K562 (cell line): ENCODE measurements at regions not wholly inside any gene's neighbourhood (a gene's known extent, or its start where the extent isn't known, plus 50 kb on each side); places are given as distances from the start of the nearest gene placed in this dataset.

Experiments used
- ATAC-seq: fragments of 200-7000 bp; cut with Tn5 transposase; 3 replicates; pipeline ENCODE4 v1.9.1; 2020; ENCODE audit warnings: moderate library complexity
- BruUV-seq: library from RNA; stranded (reverse); fragments of 400-500 nt; replicated peaks from 2 replicates; lab custom pipeline; 2021; lab: Mats Ljungman, UMichigan
- CTCF ChIA-PET: fragments of 300-600 bp; formaldehyde crosslinking; extraction: SDS; loops from one replicate; lab custom pipeline; 2021; ENCODE audit warnings: low intra/inter-chr PET ratio; lab: Yijun Ruan, JAX
- POLR2A ChIA-PET: fragments of 300-600, 350-650 bp; sonication (Branson Sonifier 250); formaldehyde crosslinking; extraction: SDS; loops from one replicate; lab custom pipeline; 2021; ENCODE audit warnings: antibody characterized with exemption, inconsistent platforms; lab: Yijun Ruan, JAX
- DNase-seq, 4 experiments: peaks; one replicate each; pipeline versions ENCODE4 v3.0.0 to v3.0.0-alpha.2; 2011 to 2018; ENCODE audit warnings: low spot score in 3 of 4, mixed read lengths in 3 of 4; ENCODE audit errors: extremely low read depth in 1 of 4
- FAIRE-seq: peaks from 2 replicates; lab custom pipeline; 2011; peaks lifted over from hg19 to GRCh38; lab: Jason Lieb, UNC
- H2AFZ ChIP-seq: 2 replicates; pipeline ENCODE4 v1.6.0; 2011; ENCODE audit warnings: low read depth, low read length, control low read depth, inconsistent platforms
- H3K27ac ChIP-seq: fragments of 200-600 bp; 3 replicates; pipeline ENCODE4 v1.8.0; 2011; ENCODE audit warnings: low read depth, mild to moderate bottlenecking, control low read depth, inconsistent platforms, low read length, moderate library complexity, mixed read lengths; ENCODE audit errors: extremely low read depth
- H3K27me3 ChIP-seq, 2 experiments: fragments of 300-600 bp in 1 of 2; 2 replicates in 1 of 2; 3 replicates in 1 of 2; pipeline versions ENCODE4 v1.6.0 to v1.8.0; 2011; ENCODE audit warnings: inconsistent platforms in 2 of 2, low read length in 2 of 2, mild to moderate bottlenecking in 1 of 2, mixed read lengths in 1 of 2, moderate library complexity in 1 of 2; ENCODE audit not compliant: control insufficient read depth in 2 of 2, insufficient read depth in 2 of 2
- H3K36me3 ChIP-seq: fragments of 300-600 bp; 3 replicates; pipeline ENCODE4 v1.8.0; 2011; ENCODE audit warnings: mild to moderate bottlenecking, low read length, inconsistent platforms; ENCODE audit not compliant: control insufficient read depth, insufficient read depth
- H3K4me1 ChIP-seq, 2 experiments: fragments of 200-600 bp in 1 of 2; replicated peaks in 1 of 2; 2 replicates in 1 of 2; 3 replicates in 1 of 2; pipeline versions ENCODE4 v1.5.1 to v1.8.0; 2011; ENCODE audit warnings: inconsistent platforms in 2 of 2, low read length in 2 of 2, mild to moderate bottlenecking in 1 of 2, mixed read lengths in 1 of 2, moderate library complexity in 1 of 2; ENCODE audit not compliant: control insufficient read depth in 2 of 2, insufficient read depth in 2 of 2
- H3K4me2 ChIP-seq: 2 replicates; pipeline ENCODE4 v1.6.1; 2011; ENCODE audit warnings: low read length, control low read depth, inconsistent platforms, mixed read lengths; ENCODE audit not compliant: insufficient read depth
- H3K4me3 ChIP-seq: fragments of 200-600 bp; sonication (generic), shearing (Covaris generic); 2 replicates; pipeline ENCODE4 v1.5.1; 2016; ENCODE audit warnings: control low read depth, inconsistent platforms
- H3K79me2 ChIP-seq: fragments of 200-600 bp; 3 replicates; pipeline ENCODE4 v1.8.0; 2011; ENCODE audit warnings: low read length, inconsistent platforms; ENCODE audit not compliant: control insufficient read depth, insufficient read depth
- H3K9ac ChIP-seq, 2 experiments: 2 replicates each; pipeline versions ENCODE4 v1.6.0 to v1.6.1; 2011; ENCODE audit warnings: low read depth in 2 of 2, low read length in 2 of 2, control low read depth in 1 of 2, inconsistent platforms in 1 of 2, mild to moderate bottlenecking in 1 of 2, mixed read lengths in 1 of 2; ENCODE audit not compliant: insufficient read depth in 1 of 2
- H3K9me1 ChIP-seq: one replicate; pipeline ENCODE4 v1.6.0; 2011; ENCODE audit warnings: inconsistent platforms, mild to moderate bottlenecking, low read length, moderate library complexity; ENCODE audit not compliant: control insufficient read depth, insufficient read depth
- H3K9me3 ChIP-seq: replicated peaks from 2 replicates; pipeline ENCODE4 v1.5.1; 2011; ENCODE audit warnings: low read depth, low read length, inconsistent platforms; ENCODE audit not compliant: control insufficient read depth, insufficient read depth
- H4K20me1 ChIP-seq: replicated peaks from 2 replicates; pipeline ENCODE4 v1.6.1; 2011; ENCODE audit warnings: low read length, inconsistent platforms, mixed read lengths; ENCODE audit not compliant: control insufficient read depth, insufficient read depth
- ATF7 ChIP-seq: fragments of 450-650 bp; IDR thresholded peaks from 2 replicates; pipeline ENCODE4 v1.7.1; 2014; ENCODE audit warnings: mild to moderate bottlenecking, moderate library complexity
- CC2D1A ChIP-seq: fragments of 450-650 bp; IDR thresholded peaks from 2 replicates; pipeline ENCODE4 v1.6.1; 2017; ENCODE audit warnings: mild to moderate bottlenecking
- KLF1 ChIP-seq: fragments of 450-650 bp; IDR thresholded peaks from 2 replicates; pipeline ENCODE4 v1.6.1; 2016; ENCODE audit warnings: missing genetic modification characterization, missing compliant biosample characterization
- MEF2A ChIP-seq: IDR thresholded peaks from 2 replicates; pipeline ENCODE4 v1.6.1; 2011; ENCODE audit warnings: low read depth, mild to moderate bottlenecking, low read length, moderate library complexity; ENCODE audit not compliant: control insufficient read depth
- MTA2 ChIP-seq: fragments of 450-650 bp; IDR thresholded peaks from 2 replicates; pipeline ENCODE4 v1.6.1; 2016; ENCODE audit warnings: low read depth
- TARDBP ChIP-seq: fragments of 450-650 bp; IDR thresholded peaks from 2 replicates; pipeline ENCODE4 v1.6.1; 2016
- ZFX ChIP-seq: sonication (generic); formaldehyde crosslinking; IDR thresholded peaks from 2 replicates; pipeline ENCODE4 v1.8.0; 2022; ENCODE audit warnings: mild to moderate bottlenecking, missing genetic modification reagents, moderate library complexity
- ZNF717 ChIP-seq: fragments of 250-450 bp; sonication (Bioruptor Pico); IDR thresholded peaks from 2 replicates; pipeline ENCODE4 v1.5.0; 2021
- WGBS: fragments of 100-300 bp; shearing (Covaris generic); methylation state at CpG from one replicate; pipeline ENCODE4 v1.1.6; 2016; ENCODE audit warnings: low coverage, mixed read lengths; ENCODE audit not compliant: insufficient coverage; ENCODE audit errors: missing lambda C conversion rate; 5-methylcytosine and 5-hydroxymethylcytosine counted together
- in situ Hi-C: fragments of 300-500 bp; cut with MboI; formaldehyde crosslinking; loops from 4 replicates; pipeline ENCODE4 v1.15.0; 2018; ENCODE audit warnings: inconsistent platforms, mixed read lengths
- intact Hi-C: fragments of 100-400 bp; cut with micrococcal nuclease; formaldehyde crosslinking; loops from 2 replicates; pipeline ENCODE4 v1.14.2; 2022
- TF ChIP-seq, protein P1 (sequence below): fragments of 250-450 bp; sonication (Bioruptor Pico); IDR thresholded peaks from 2 replicates; pipeline ENCODE4 v1.5.0; 2021; ENCODE audit warnings: mild to moderate bottlenecking, moderate library complexity

DNA sequence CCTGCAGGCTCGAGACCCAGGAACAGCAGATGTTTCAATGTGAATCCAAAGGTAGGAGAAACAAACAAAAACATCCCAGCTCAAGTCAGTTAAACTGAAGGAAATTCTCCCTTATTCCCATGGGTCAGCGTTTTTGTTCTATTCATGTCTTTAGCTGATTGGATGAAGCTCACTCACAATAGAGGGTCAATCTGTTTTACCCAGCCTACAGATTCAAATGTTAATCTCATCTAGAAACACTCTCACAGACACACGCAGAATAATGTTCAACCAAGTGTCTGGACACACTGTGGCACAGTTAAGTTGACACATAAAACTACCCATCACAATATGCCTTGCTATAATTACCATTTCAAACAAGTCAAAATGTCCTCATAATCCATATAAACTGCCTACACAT is 180.6 kb upstream of the CDH8 start:
- POLR2A ChIA-PET, result no interaction called here
- FAIRE-seq, result no peak

More for the DNA sequence above, 180.6 kb upstream of the CDH8 start:
- no TSS peak for BruUV-seq
- Histone ChIP-seq H4K20me1 (no peaks in the 10 kb centered on the region), H3K36me3 (no peaks in the 10 kb centered on the region), H3K79me2 (no peaks in the 10 kb centered on the region), H3K4me3 (no peak overlapping the region), H3K9ac (no peak overlapping the region), H3K4me2 (no peak overlapping the region), H3K9me3 (no peaks in the 10 kb centered on the region), H2AFZ (no peak overlapping the region), H3K27ac (no peak overlapping the region), H3K27me3 (no peaks in the 10 kb centered on the region), H3K4me1 (no peaks in the 10 kb centered on the region), H3K9me1 (no peaks in the 10 kb centered on the region)
- DNase-seq, result no peak
- 2% methylated on average over 3 of the region's 3 CpGs for WGBS
- ATAC-seq, result no peak
- intact Hi-C loops (no loop called here), in situ Hi-C loops (no loop called here)
- TF ChIP-seq ZFX (no peak), MEF2A (no peak), TARDBP (no peak), MTA2 (no peak), KLF1 (tag) (no peak), ATF7 (no peak), ZNF717 (CRISPR knock-in tag) (no peak), CC2D1A (no peak)
- TF ChIP-seq, protein P1, sequence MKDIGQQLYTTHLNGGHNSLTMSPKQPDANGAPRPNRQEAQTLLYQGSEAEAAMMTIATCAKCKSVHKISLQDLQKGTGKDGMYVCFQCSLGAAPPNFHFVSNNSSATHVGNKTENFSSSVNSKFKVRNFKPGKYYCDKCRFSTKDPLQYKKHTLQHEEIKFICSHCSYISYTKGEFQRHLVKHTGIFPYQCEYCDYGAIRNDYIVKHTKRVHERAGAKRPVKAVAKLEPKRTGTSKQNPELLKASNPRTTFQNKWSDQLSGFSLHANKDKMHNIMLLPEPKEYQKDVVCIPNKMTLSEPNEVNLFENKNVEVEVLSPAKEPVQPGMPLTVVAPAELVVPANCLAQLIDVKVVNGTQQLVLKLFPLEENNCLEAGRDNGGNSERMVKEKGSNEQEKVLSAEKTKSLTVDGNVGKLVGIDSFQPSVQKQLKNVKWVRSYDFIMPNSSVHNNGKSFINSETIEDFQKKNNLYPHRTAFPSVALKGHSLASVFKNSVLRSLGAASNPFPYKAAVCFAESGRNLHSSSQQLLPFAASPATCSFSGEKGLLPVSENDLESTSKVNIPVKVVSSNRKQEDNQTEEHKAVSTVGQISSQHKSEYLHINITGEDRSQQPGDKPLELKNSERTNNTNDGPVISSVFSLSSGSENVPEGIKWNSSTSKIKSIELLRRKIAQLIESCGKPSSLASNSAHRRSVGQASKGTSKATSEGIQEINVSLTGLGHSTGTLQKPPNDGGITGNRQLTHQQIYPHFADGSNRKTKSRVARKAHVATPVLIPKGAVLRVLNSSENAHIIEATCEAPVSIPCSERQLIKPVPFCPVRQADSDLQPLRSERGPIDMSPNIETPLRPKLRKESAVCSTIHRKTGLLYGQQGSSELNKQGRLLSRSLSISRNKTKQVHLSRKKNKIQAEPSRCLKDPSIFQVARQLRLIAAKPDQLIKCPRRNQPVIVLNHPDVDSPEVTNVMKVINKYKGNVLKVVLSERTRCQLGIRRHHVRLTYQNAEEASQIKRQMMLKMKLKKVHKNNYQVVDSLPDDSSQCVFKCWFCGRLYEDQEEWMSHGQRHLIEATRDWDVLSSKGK (CRISPR knock-in tag), result no peak
- CTCF ChIA-PET, result no interaction called here
